SH-SY5Y (cell line): ENCODE measurements at regions not wholly inside any gene's neighbourhood (a gene's known extent, or its start where the extent isn't known, plus 50 kb on each side); places are given as distances from the start of the nearest gene placed in this dataset.

Experiments
- GATA2 ChIP-seq: IDR thresholded peaks from 2 replicates; pipeline ENCODE4 v1.6.1; 2011; ENCODE audit warnings: mild to moderate bottlenecking, low read depth, low read length
- GATA3 ChIP-seq: IDR thresholded peaks from 2 replicates; pipeline ENCODE4 v1.6.1; 2011; ENCODE audit warnings: low read depth, mild to moderate bottlenecking, low read length, moderate library complexity

DNA sequence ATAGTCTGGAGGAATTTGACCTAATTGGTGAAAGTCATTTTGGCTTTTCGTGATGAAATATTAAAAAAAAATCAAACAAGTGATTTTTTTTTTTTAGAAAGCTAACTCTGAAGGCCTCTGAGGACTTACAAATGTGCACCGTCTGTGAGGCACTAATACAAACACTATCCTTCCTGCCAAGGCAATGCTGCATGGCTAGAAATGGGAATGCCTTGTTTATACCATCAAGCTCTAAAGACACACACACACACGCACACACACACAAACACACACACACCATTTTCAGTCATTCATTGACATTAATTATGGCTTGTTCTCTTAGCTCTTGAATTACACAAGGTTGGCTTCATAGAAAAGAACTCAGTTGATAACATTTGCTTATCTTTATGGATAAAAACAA is 1242.0 kb upstream of the ACVR2A start:
- TF ChIP-seq GATA2 (no peak), GATA3 (no peak)
